ENCODE measurements at regions not wholly inside any gene's neighbourhood (a gene's known extent, or its start where the extent isn't known, plus 50 kb on each side); places are given as distances from the start of the nearest gene placed in this dataset.

GRCh38 chr5:92460505-92460904, 1077.4 kb upstream of the ARRDC3 start:
- H3K4me2 ChIP-seq (ENCODE audit: low read length): no peak overlapping the region

GRCh38 chr5:92459654-92460053, 1076.5 kb upstream of the ARRDC3 start:
- Histone ChIP-seq H3K4ac (ENCODE audit: low read depth, low read length) (no peak overlapping the region), H4K12ac (ENCODE audit: low read depth, low read length) (no peak overlapping the region), H2BK12ac (ENCODE audit: low read length) (no peak overlapping the region), H3K14ac (ENCODE audit: low read length) (no peak overlapping the region), H3K18ac (ENCODE audit: low read length) (no peak overlapping the region), H3K36me3 (ENCODE audit: control insufficient read depth in 1 of 2, insufficient read depth in 2 of 2, low read length in 2 of 2) (no peaks in the 10 kb centered on the region), H2BK5ac (ENCODE audit: low read depth, low read length, poor library complexity) (no peak overlapping the region), H3K79me1 (ENCODE audit: low read length) (no peaks in the 10 kb centered on the region), H3K79me2 (ENCODE audit: control insufficient read depth, insufficient read depth, low read length, poor library complexity) (no peaks in the 10 kb centered on the region), H3K4me2 (ENCODE audit: low read length) (no peak overlapping the region), H3K9me3 (ENCODE audit: insufficient read depth, low read depth, low read length) (peaks cover 2% of the 10 kb centered on the region), H2AK5ac (ENCODE audit: low read length) (no peak overlapping the region), H2AFZ (ENCODE audit: insufficient read depth, low read length, poor library complexity) (no peak overlapping the region), H3K27me3 (ENCODE audit: insufficient read depth, low read length) (no peaks in the 10 kb centered on the region), H3K4me1 (ENCODE audit: control insufficient read depth in 1 of 2, insufficient read depth in 2 of 2, low read length in 2 of 2) (no peaks in the 10 kb centered on the region), H2BK120ac (ENCODE audit: insufficient read depth, low read length, poor library complexity) (no peak overlapping the region), H3K27ac (ENCODE audit: low read depth, low read length) (no peak overlapping the region), H4K8ac (ENCODE audit: low read depth, low read length) (no peak overlapping the region), H3K9ac (ENCODE audit: low read length) (no peak overlapping the region), H4K91ac (ENCODE audit: low read depth, low read length) (no peak overlapping the region), H3K23ac (ENCODE audit: low read length) (no peak overlapping the region), H3K4me3 (ENCODE audit: low read depth, low read length) (no peak overlapping the region)
- no peak for DNase-seq
- no CpG with 5 or more reads among the region's 1 CpG for WGBS (ENCODE audit: extremely low coverage, insufficient coverage, insufficient read length)

More at GRCh38 chr5:92460505-92460904, 1077.4 kb upstream of the ARRDC3 start:
- Histone ChIP-seq H3K79me1 (ENCODE audit: low read length) (no peaks in the 10 kb centered on the region), H4K8ac (ENCODE audit: low read depth, low read length) (no peak overlapping the region), H3K79me2 (ENCODE audit: control insufficient read depth, insufficient read depth, low read length, poor library complexity) (no peaks in the 10 kb centered on the region), H3K4ac (ENCODE audit: low read depth, low read length) (no peak overlapping the region), H3K4me1 (ENCODE audit: control insufficient read depth in 1 of 2, insufficient read depth in 2 of 2, low read length in 2 of 2) (no peaks in the 10 kb centered on the region), H3K4me3 (ENCODE audit: low read depth, low read length) (no peak overlapping the region), H2BK120ac (ENCODE audit: insufficient read depth, low read length, poor library complexity) (no peak overlapping the region), H2BK5ac (ENCODE audit: low read depth, low read length, poor library complexity) (no peak overlapping the region), H2BK12ac (ENCODE audit: low read length) (no peak overlapping the region), H3K14ac (ENCODE audit: low read length) (no peak overlapping the region), H3K36me3 (ENCODE audit: control insufficient read depth in 1 of 2, insufficient read depth in 2 of 2, low read length in 2 of 2) (no peaks in the 10 kb centered on the region), H3K18ac (ENCODE audit: low read length) (no peak overlapping the region), H3K9me3 (ENCODE audit: insufficient read depth, low read depth, low read length) (peaks cover 2% of the 10 kb centered on the region), H2AFZ (ENCODE audit: insufficient read depth, low read length, poor library complexity) (no peak overlapping the region), H4K91ac (ENCODE audit: low read depth, low read length) (no peak overlapping the region), H2AK5ac (ENCODE audit: low read length) (no peak overlapping the region), H4K12ac (ENCODE audit: low read depth, low read length) (no peak overlapping the region), H3K9ac (ENCODE audit: low read length) (no peak overlapping the region), H3K27ac (ENCODE audit: low read depth, low read length) (no peak overlapping the region), H3K23ac (ENCODE audit: low read length) (no peak overlapping the region), H3K27me3 (ENCODE audit: insufficient read depth, low read length) (no peaks in the 10 kb centered on the region)
- no CpG with 5 or more reads among the region's 2 CpGs for WGBS (ENCODE audit: extremely low coverage, insufficient coverage, insufficient read length)
- no peak for DNase-seq

DNA sequence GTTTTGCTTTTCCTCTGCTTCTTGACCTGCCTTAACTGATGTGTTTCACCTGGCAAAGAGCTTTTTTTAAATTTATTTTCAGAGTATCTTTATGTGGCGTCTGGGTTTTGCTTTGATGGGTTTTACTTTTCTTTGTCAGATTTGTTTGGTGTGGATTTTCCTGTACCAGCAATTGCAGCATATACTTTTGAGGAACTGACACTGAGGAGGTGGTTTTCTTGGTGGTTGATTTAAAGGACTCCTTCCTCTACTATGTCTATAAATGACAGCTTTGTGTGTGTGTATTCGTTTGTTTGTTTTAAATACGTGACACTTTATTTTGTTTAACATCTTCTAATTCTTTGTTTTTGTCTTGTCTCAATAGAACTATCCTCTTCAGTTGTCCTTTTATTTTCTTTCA, 1071.9 kb upstream of the ARRDC3 start:
- Histone ChIP-seq H2BK5ac (ENCODE audit: low read depth, low read length, poor library complexity) (no peak overlapping the region), H2BK12ac (ENCODE audit: low read length) (no peak overlapping the region), H3K36me3 (ENCODE audit: control insufficient read depth in 1 of 2, insufficient read depth in 2 of 2, low read length in 2 of 2) (no peaks in the 10 kb centered on the region), H3K14ac (ENCODE audit: low read length) (no peak overlapping the region), H3K4ac (ENCODE audit: low read depth, low read length) (no peak overlapping the region), H3K4me3 (ENCODE audit: low read depth, low read length) (no peak overlapping the region), H4K8ac (ENCODE audit: low read depth, low read length) (no peak overlapping the region), H3K79me2 (ENCODE audit: control insufficient read depth, insufficient read depth, low read length, poor library complexity) (no peaks in the 10 kb centered on the region), H3K23ac (ENCODE audit: low read length) (no peak overlapping the region), H3K9me3 (ENCODE audit: insufficient read depth, low read depth, low read length) (peaks cover 2% of the 10 kb centered on the region), H3K9ac (ENCODE audit: low read length) (no peak overlapping the region), H4K91ac (ENCODE audit: low read depth, low read length) (no peak overlapping the region), H2BK120ac (ENCODE audit: insufficient read depth, low read length, poor library complexity) (no peak overlapping the region), H3K27ac (ENCODE audit: low read depth, low read length) (no peak overlapping the region), H4K12ac (ENCODE audit: low read depth, low read length) (no peak overlapping the region), H3K27me3 (ENCODE audit: insufficient read depth, low read length) (no peaks in the 10 kb centered on the region), H2AK5ac (ENCODE audit: low read length) (no peak overlapping the region), H3K4me1 (ENCODE audit: control insufficient read depth in 1 of 2, insufficient read depth in 2 of 2, low read length in 2 of 2) (no peaks in the 10 kb centered on the region), H3K4me2 (ENCODE audit: low read length) (no peak overlapping the region), H3K79me1 (ENCODE audit: low read length) (no peaks in the 10 kb centered on the region), H2AFZ (ENCODE audit: insufficient read depth, low read length, poor library complexity) (no peak overlapping the region), H3K18ac (ENCODE audit: low read length) (no peak overlapping the region)
- no CpG with 5 or more reads among the region's 3 CpGs for WGBS (ENCODE audit: extremely low coverage, insufficient coverage, insufficient read length)
- no peak for DNase-seq

DNA sequence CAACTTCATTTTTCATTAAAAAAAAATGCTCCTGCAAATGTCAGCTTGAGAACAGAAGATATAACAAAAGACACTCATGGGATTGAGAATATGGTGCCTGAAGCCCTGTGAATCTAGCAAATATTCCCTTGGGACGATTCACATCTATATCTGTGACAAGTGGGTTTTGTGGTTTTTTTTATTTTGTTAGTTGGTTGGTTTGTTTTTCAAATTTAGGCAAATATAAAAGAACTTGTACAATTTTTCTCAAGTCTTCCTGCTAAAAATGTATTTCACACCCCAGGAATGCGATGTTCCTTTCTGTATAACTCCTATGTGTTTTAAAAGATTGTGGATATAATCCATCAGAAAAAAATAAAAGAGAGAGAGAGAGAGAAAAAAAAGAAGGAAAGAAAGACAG, 1061.8 kb upstream of the ARRDC3 start:
- H3K18ac ChIP-seq (ENCODE audit: low read length): no peak overlapping the region
- no peak overlapping the region for H2AK5ac ChIP-seq (ENCODE audit: low read length)
- H3K14ac ChIP-seq (ENCODE audit: low read length): no peak overlapping the region
- no peak overlapping the region for H2BK5ac ChIP-seq (ENCODE audit: low read depth, low read length, poor library complexity)
- no peaks in the 10 kb centered on the region for H3K27me3 ChIP-seq (ENCODE audit: insufficient read depth, low read length)
- no peaks in the 10 kb centered on the region for H3K79me2 ChIP-seq (ENCODE audit: control insufficient read depth, insufficient read depth, low read length, poor library complexity)
- no peak for DNase-seq
- H3K4ac ChIP-seq (ENCODE audit: low read depth, low read length): no peak overlapping the region
- H2BK120ac ChIP-seq (ENCODE audit: insufficient read depth, low read length, poor library complexity): no peak overlapping the region
- no peak overlapping the region for H4K8ac ChIP-seq (ENCODE audit: low read depth, low read length)
- no peak overlapping the region for H3K4me2 ChIP-seq (ENCODE audit: low read length)
- no peak overlapping the region for H3K9ac ChIP-seq (ENCODE audit: low read length)
- H2AFZ ChIP-seq (ENCODE audit: insufficient read depth, low read length, poor library complexity): no peak overlapping the region
- no peak overlapping the region for H4K91ac ChIP-seq (ENCODE audit: low read depth, low read length)
- no peaks in the 10 kb centered on the region for H3K9me3 ChIP-seq (ENCODE audit: insufficient read depth, low read depth, low read length)
- no peak overlapping the region for H3K4me3 ChIP-seq (ENCODE audit: low read depth, low read length)
- no peak overlapping the region for H4K12ac ChIP-seq (ENCODE audit: low read depth, low read length)
- H3K23ac ChIP-seq (ENCODE audit: low read length): no peak overlapping the region
- no CpG with 5 or more reads among the region's 2 CpGs for WGBS (ENCODE audit: extremely low coverage, insufficient coverage, insufficient read length)
- H3K4me1 ChIP-seq (ENCODE audit: control insufficient read depth in 1 of 2, insufficient read depth in 2 of 2, low read length in 2 of 2): no peaks in the 10 kb centered on the region
- H3K36me3 ChIP-seq (ENCODE audit: control insufficient read depth in 1 of 2, insufficient read depth in 2 of 2, low read length in 2 of 2): no peaks in the 10 kb centered on the region
- H3K27ac ChIP-seq (ENCODE audit: low read depth, low read length): no peak overlapping the region
- H2BK12ac ChIP-seq (ENCODE audit: low read length): no peak overlapping the region
- H3K79me1 ChIP-seq (ENCODE audit: low read length): no peaks in the 10 kb centered on the region
